ENCODE measurements at regions not wholly inside any gene's neighbourhood (a gene's known extent, or its start where the extent isn't known, plus 50 kb on each side); places are given as distances from the start of the nearest gene placed in this dataset.

GRCh38 chr2:223368481-223368880 is 233.7 kb downstream of the SCG2 start:
- in situ Hi-C loops (cut with HindIII; ENCODE audit: extremely low pct_ligation_motif_present, low pct_unique_long_range_greater_than_20kb) (no loop called here), intact Hi-C loops (cut with micrococcal nuclease; ENCODE audit: unreplicated experiment) (no loop called here)
- no peak overlapping the region for H3K27ac ChIP-seq (ENCODE audit: extremely low read length, insufficient read depth, low read length)
- DNase-seq (ENCODE audit: low spot score) (no peak), ATAC-seq (no peak), FAIRE-seq (no peak)
- WGBS (ENCODE audit: low lambda C conversion rate) = 1% methylated on average over 2 of the region's 2 CpGs
- no TSS peak for BruUV-seq (replicated peaks)
- peaks cover 0 to 3% of the 10 kb centered on the region in 2 experiments; a peak in 1 of 5 replicates for H3K27me3 ChIP-seq (ENCODE audit: control insufficient read depth in 1 of 2, insufficient read depth in 2 of 2, low read length in 2 of 2)
- ChIA-PET CTCF (ENCODE audit: low intra/inter-chr PET ratio, low total read pairs) (no interaction called here), POLR2A (no interaction called here)
- H3K9me3 ChIP-seq (ENCODE audit: low read length) = no peaks in the 10 kb centered on the region
- H2AFZ ChIP-seq (ENCODE audit: low read length) = no peak overlapping the region
- H4K20me1 ChIP-seq (ENCODE audit: insufficient read depth, low read length) = no peaks in the 10 kb centered on the region
- no peak overlapping the region for H3K4me2 ChIP-seq (ENCODE audit: low read depth, low read length)
- no peaks in the 10 kb centered on the region for H3K36me3 ChIP-seq (replicated peaks in 1 of 2; ENCODE audit: control insufficient read depth in 1 of 2, insufficient read depth in 2 of 2, low read length in 2 of 2)
- no peaks in the 10 kb centered on the region for H3K79me2 ChIP-seq (ENCODE audit: insufficient read depth, low read length)
- H3K9ac ChIP-seq (ENCODE audit: insufficient read depth, low read depth, low read length) = no peak overlapping the region
- no peak for TF ChIP-seq YEATS2 (CRISPR knock-in tag; IDR thresholded peaks at IDR 0.05; ENCODE audit: borderline replicate concordance)
- no peaks in the 10 kb centered on the region for H3K4me1 ChIP-seq (ENCODE audit: insufficient read depth, low read length)
- H3K4me3 ChIP-seq (replicated peaks in 1 of 3; ENCODE audit: insufficient read depth in 1 of 3, low read depth in 2 of 3, low read length in 3 of 3) = no peak overlapping the region

- Histone ChIP-seq H2AFZ (ENCODE audit: low read length) (no peak overlapping the region), H3K9me3 (ENCODE audit: low read length) (no peaks in the 10 kb centered on the region), H3K79me2 (ENCODE audit: insufficient read depth, low read length) (no peaks in the 10 kb centered on the region), H3K4me3 (replicated peaks in 1 of 3; ENCODE audit: insufficient read depth in 1 of 3, low read depth in 2 of 3, low read length in 3 of 3) (no peak overlapping the region), H3K27ac (ENCODE audit: extremely low read length, insufficient read depth, low read length) (no peak overlapping the region), H3K27me3 (ENCODE audit: control insufficient read depth in 1 of 2, insufficient read depth in 2 of 2, low read length in 2 of 2) (peaks cover 0 to 3% of the 10 kb centered on the region in 2 experiments; a peak in 1 of 5 replicates), H3K9ac (ENCODE audit: insufficient read depth, low read depth, low read length) (no peak overlapping the region), H3K4me2 (ENCODE audit: low read depth, low read length) (no peak overlapping the region), H3K4me1 (ENCODE audit: insufficient read depth, low read length) (no peaks in the 10 kb centered on the region), H3K36me3 (replicated peaks in 1 of 2; ENCODE audit: control insufficient read depth in 1 of 2, insufficient read depth in 2 of 2, low read length in 2 of 2) (no peaks in the 10 kb centered on the region), H4K20me1 (ENCODE audit: insufficient read depth, low read length) (no peaks in the 10 kb centered on the region)
- WGBS (ENCODE audit: low lambda C conversion rate) = 0% methylated on average over 3 of the region's 3 CpGs
- CTCF ChIA-PET (ENCODE audit: low intra/inter-chr PET ratio, low total read pairs) = no interaction called here
- intact Hi-C loops (cut with micrococcal nuclease; ENCODE audit: unreplicated experiment) = no loop called here
- ATAC-seq (no peak), FAIRE-seq (no peak), DNase-seq (ENCODE audit: low spot score) (no peak)
- in situ Hi-C loops (cut with HindIII; ENCODE audit: extremely low pct_ligation_motif_present, low pct_unique_long_range_greater_than_20kb) = no loop called here
- no TSS peak for BruUV-seq (replicated peaks)
- TF ChIP-seq HNRNPLL (IDR thresholded peaks at IDR 0.05; ENCODE audit: low read depth, low read length, poor library complexity, severe bottlenecking) (no peak), RFX3 (CRISPR knock-in tag; IDR thresholded peaks at IDR 0.05) (no peak), ZFP36 (IDR thresholded peaks at IDR 0.05; ENCODE audit: borderline replicate concordance, low read depth, low read length, partially characterized antibody) (no peak), KLF11 (CRISPR knock-in tag; IDR thresholded peaks at IDR 0.05) (no peak), DMAP1 (CRISPR knock-in tag; IDR thresholded peaks at IDR 0.05) (no peak), ZNF619 (CRISPR knock-in tag; IDR thresholded peaks at IDR 0.05) (no peak)
- TF ChIP-seq, protein P1, sequence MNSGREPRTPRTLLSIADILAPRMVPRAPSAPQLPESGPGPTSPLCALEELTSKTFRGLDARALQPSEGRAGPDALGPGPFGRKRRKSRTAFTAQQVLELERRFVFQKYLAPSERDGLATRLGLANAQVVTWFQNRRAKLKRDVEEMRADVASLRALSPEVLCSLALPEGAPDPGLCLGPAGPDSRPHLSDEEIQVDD (CRISPR knock-in tag; IDR thresholded peaks at IDR 0.05; ENCODE audit: borderline replicate concordance) = no peak
- TF ChIP-seq, protein P2, sequence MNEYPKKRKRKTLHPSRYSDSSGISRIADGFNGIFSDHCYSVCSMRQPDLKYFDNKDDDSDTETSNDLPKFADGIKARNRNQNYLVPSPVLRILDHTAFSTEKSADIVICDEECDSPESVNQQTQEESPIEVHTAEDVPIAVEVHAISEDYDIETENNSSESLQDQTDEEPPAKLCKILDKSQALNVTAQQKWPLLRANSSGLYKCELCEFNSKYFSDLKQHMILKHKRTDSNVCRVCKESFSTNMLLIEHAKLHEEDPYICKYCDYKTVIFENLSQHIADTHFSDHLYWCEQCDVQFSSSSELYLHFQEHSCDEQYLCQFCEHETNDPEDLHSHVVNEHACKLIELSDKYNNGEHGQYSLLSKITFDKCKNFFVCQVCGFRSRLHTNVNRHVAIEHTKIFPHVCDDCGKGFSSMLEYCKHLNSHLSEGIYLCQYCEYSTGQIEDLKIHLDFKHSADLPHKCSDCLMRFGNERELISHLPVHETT (CRISPR knock-in tag; conservative IDR thresholded peaks at IDR 0.05) = no peak
- TF ChIP-seq, protein P3, sequence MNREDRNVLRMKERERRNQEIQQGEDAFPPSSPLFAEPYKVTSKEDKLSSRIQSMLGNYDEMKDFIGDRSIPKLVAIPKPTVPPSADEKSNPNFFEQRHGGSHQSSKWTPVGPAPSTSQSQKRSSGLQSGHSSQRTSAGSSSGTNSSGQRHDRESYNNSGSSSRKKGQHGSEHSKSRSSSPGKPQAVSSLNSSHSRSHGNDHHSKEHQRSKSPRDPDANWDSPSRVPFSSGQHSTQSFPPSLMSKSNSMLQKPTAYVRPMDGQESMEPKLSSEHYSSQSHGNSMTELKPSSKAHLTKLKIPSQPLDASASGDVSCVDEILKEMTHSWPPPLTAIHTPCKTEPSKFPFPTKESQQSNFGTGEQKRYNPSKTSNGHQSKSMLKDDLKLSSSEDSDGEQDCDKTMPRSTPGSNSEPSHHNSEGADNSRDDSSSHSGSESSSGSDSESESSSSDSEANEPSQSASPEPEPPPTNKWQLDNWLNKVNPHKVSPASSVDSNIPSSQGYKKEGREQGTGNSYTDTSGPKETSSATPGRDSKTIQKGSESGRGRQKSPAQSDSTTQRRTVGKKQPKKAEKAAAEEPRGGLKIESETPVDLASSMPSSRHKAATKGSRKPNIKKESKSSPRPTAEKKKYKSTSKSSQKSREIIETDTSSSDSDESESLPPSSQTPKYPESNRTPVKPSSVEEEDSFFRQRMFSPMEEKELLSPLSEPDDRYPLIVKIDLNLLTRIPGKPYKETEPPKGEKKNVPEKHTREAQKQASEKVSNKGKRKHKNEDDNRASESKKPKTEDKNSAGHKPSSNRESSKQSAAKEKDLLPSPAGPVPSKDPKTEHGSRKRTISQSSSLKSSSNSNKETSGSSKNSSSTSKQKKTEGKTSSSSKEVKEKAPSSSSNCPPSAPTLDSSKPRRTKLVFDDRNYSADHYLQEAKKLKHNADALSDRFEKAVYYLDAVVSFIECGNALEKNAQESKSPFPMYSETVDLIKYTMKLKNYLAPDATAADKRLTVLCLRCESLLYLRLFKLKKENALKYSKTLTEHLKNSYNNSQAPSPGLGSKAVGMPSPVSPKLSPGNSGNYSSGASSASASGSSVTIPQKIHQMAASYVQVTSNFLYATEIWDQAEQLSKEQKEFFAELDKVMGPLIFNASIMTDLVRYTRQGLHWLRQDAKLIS (CRISPR knock-in tag; IDR thresholded peaks at IDR 0.05) = no peak
- POLR2A ChIA-PET = no interaction called here
Measured at GRCh38 chr2:223369889-223370288, 232.3 kb downstream of the SCG2 start.

Data from HepG2 (cell line).